IMR-90 (cell line): ENCODE measurements at regions not wholly inside any gene's neighbourhood (a gene's known extent, or its start where the extent isn't known, plus 50 kb on each side); places are given as distances from the start of the nearest gene placed in this dataset.
A peak's percentile ranks its signal among the peaks of the same experiment; 100 is the strongest.

Experiments used
- ATAC-seq: fragments of 200-7000 bp; cut with Tn5 transposase; 2 replicates; pipeline ENCODE4 v1.9.1; 2020; ENCODE audit warnings: low read depth, mild to moderate bottlenecking, moderate library complexity
- BruUV-seq: library from RNA; stranded (reverse); fragments of 400-500 nt; replicated peaks from 2 replicates; lab custom pipeline; 2021; lab: Mats Ljungman, UMichigan
- CTCF ChIA-PET: fragments of 300-600 bp; formaldehyde crosslinking; extraction: SDS; loops from one replicate; lab custom pipeline; 2021; ENCODE audit warnings: antibody characterized with exemption; lab: Yijun Ruan, JAX
- POLR2A ChIA-PET: fragments of 300-600 bp; sonication (Branson Sonifier 250); formaldehyde crosslinking; loops from one replicate; lab custom pipeline; 2022; ENCODE audit warnings: antibody characterized with exemption; ENCODE audit not compliant: unreplicated experiment; lab: Charles Lee
- DNase-seq: peaks from one replicate; pipeline ENCODE4 v3.0.0; 2013
- H2AFZ ChIP-seq: replicated peaks from 2 replicates; pipeline ENCODE3; 2013; ENCODE audit warnings: low read length, mild to moderate bottlenecking; ENCODE audit not compliant: poor library complexity
- H2AK5ac ChIP-seq: 2 replicates; pipeline ENCODE4 v1.6.1; 2013; ENCODE audit warnings: low read depth, low read length, inconsistent platforms
- H2AK9ac ChIP-seq: replicated peaks from 2 replicates; pipeline ENCODE3; 2013; ENCODE audit warnings: mild to moderate bottlenecking, low read depth, low read length, moderate library complexity; ENCODE audit not compliant: poor library complexity
- H2BK120ac ChIP-seq: 2 replicates; pipeline ENCODE4 v1.6.1; 2013; ENCODE audit warnings: low read depth, low read length, inconsistent platforms
- H2BK15ac ChIP-seq: 3 replicates; pipeline ENCODE4 v1.6.1; 2013; ENCODE audit warnings: low read depth, low read length, inconsistent platforms
- H2BK20ac ChIP-seq: 2 replicates; pipeline ENCODE4 v1.6.1; 2013; ENCODE audit warnings: low read depth, mild to moderate bottlenecking, inconsistent platforms, low read length, moderate library complexity
- H2BK5ac ChIP-seq: 2 replicates; pipeline ENCODE4 v1.6.1; 2013; ENCODE audit warnings: mild to moderate bottlenecking, low read depth, low read length, inconsistent platforms; ENCODE audit not compliant: poor library complexity, severe bottlenecking
- H3K14ac ChIP-seq: replicated peaks from 2 replicates; pipeline ENCODE4 v1.6.1; 2013; ENCODE audit warnings: low read depth, low read length, inconsistent platforms
- H3K18ac ChIP-seq: 2 replicates; pipeline ENCODE4 v1.6.1; 2013; ENCODE audit warnings: low read depth, low read length, control low read depth
- H3K23ac ChIP-seq: 2 replicates; pipeline ENCODE4 v1.6.1; 2013; ENCODE audit warnings: low read depth, low read length, inconsistent platforms
- H3K27ac ChIP-seq: 2 replicates; pipeline ENCODE4 v1.5.1; 2013; ENCODE audit warnings: mild to moderate bottlenecking, control low read depth, low read length; ENCODE audit not compliant: insufficient read depth
- H3K27me3 ChIP-seq: 2 replicates; pipeline ENCODE4 v1.6.1; 2013; ENCODE audit warnings: low read length; ENCODE audit not compliant: control insufficient read depth, insufficient read depth
- H3K36me3 ChIP-seq: 2 replicates; pipeline ENCODE4 v1.6.1; 2013; ENCODE audit warnings: low read length, mixed read lengths; ENCODE audit not compliant: control insufficient read depth, insufficient read depth
- H3K4ac ChIP-seq: 2 replicates; pipeline ENCODE4 v1.6.1; 2013; ENCODE audit warnings: low read depth, low read length, inconsistent platforms
- H3K4me1 ChIP-seq: 2 replicates; pipeline ENCODE4 v1.6.1; 2013; ENCODE audit warnings: low read length, mixed read lengths; ENCODE audit not compliant: control insufficient read depth, insufficient read depth
- H3K4me2 ChIP-seq: 2 replicates; pipeline ENCODE4 v1.6.1; 2013; ENCODE audit warnings: low read depth, mild to moderate bottlenecking, control low read depth, low read length, moderate library complexity
- H3K4me3 ChIP-seq: 2 replicates; pipeline ENCODE4 v1.5.1; 2013; ENCODE audit warnings: low read depth, mild to moderate bottlenecking, control low read depth, low read length, moderate library complexity; ENCODE audit not compliant: insufficient read depth
- H3K56ac ChIP-seq: 2 replicates; pipeline ENCODE4 v1.6.1; 2013; ENCODE audit warnings: low read length, inconsistent platforms; ENCODE audit not compliant: insufficient read depth; ENCODE audit errors: extremely low read depth
- H3K79me1 ChIP-seq, 2 experiments: 2 replicates each; pipeline ENCODE4 v1.6.1; 2013; ENCODE audit warnings: low read length in 2 of 2, inconsistent platforms in 1 of 2, low read depth in 1 of 2
- H3K9ac ChIP-seq: 2 replicates; pipeline ENCODE4 v1.6.1; 2013; ENCODE audit warnings: low read depth, low read length, control low read depth
- H3K9me1 ChIP-seq: 2 replicates; pipeline ENCODE4 v1.6.1; 2013; ENCODE audit warnings: low read length, inconsistent platforms; ENCODE audit not compliant: insufficient read depth
- H3K9me3 ChIP-seq: 2 replicates; pipeline ENCODE4 v1.6.1; 2013; ENCODE audit warnings: low read length; ENCODE audit not compliant: control insufficient read depth, insufficient read depth
- H4K20me1 ChIP-seq: 2 replicates; pipeline ENCODE4 v1.6.1; 2013; ENCODE audit warnings: low read length, inconsistent platforms; ENCODE audit not compliant: insufficient read depth
- H4K5ac ChIP-seq: 2 replicates; pipeline ENCODE4 v1.6.1; 2013; ENCODE audit warnings: mild to moderate bottlenecking, low read depth, low read length, control low read depth
- H4K8ac ChIP-seq, 2 experiments: 2 replicates each; pipeline ENCODE4 v1.6.1; 2013; ENCODE audit warnings: low read depth in 2 of 2, low read length in 2 of 2, control low read depth in 1 of 2, inconsistent platforms in 1 of 2
- H4K91ac ChIP-seq: 2 replicates; pipeline ENCODE4 v1.6.1; 2013; ENCODE audit warnings: low read depth, low read length, inconsistent platforms; ENCODE audit not compliant: insufficient read depth
- MAFK ChIP-seq: IDR thresholded peaks from 2 replicates; pipeline ENCODE4 v1.6.1; 2012; ENCODE audit warnings: low read depth, low read length, improper control_type of control experiment
- RFX5 ChIP-seq: IDR thresholded peaks from 2 replicates; pipeline ENCODE4 v1.8.0; 2012; ENCODE audit warnings: low read depth, mild to moderate bottlenecking, low read length, moderate library complexity
- WGBS, 2 experiments: methylation state at CpG; one replicate each; pipeline versions ENCODE4 v1.1.5 to v1.1.7; 2013; ENCODE audit warnings: missing lambda C conversion rate in 2 of 2; ENCODE audit not compliant: insufficient read length in 1 of 2; ENCODE audit errors: extremely low coverage in 2 of 2; 5-methylcytosine and 5-hydroxymethylcytosine counted together
- dilution Hi-C: fragments of 300-500 bp; cut with HindIII; formaldehyde crosslinking; loops from one replicate; pipeline ENCODE4 v1.14.3; 2018; ENCODE audit warnings: low sequenced_read_pairs; ENCODE audit not compliant: unreplicated experiment
- in situ Hi-C: fragments of 300-500 bp; cut with MboI; formaldehyde crosslinking; loops from 3 replicates; pipeline ENCODE4 v1.14.3; 2019; ENCODE audit warnings: low sequenced_read_pairs, inconsistent platforms, mixed read lengths
- intact Hi-C: fragments of 100-400 bp; cut with micrococcal nuclease; formaldehyde crosslinking; loops from 2 replicates; pipeline ENCODE4 v1.10.0; 2022

DNA sequence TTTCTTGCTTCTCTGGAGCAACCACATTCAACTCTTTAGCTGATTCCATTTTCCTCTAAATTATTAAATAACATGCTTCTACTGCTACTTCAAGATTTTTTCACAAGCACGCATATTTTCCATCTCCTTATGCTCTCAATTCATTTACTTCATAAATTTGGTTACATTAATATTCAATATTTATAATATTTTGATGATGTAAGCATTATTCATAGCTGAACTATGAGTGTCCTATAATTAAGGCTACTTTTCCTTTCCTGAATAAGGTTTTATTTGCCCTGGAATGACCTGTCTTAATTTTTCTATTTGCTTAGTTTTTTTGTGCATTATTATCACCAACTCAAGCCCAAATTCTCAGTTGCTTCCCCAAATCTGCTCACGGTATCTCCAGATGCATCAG, 109.4 kb upstream of the ADPGK start:
- intact Hi-C loops = no loop called here
- BruUV-seq = no TSS peak
- Histone ChIP-seq H2BK15ac (no peak overlapping the region), H4K20me1 (no peaks in the 10 kb centered on the region), H2BK20ac (no peak overlapping the region), H2AK5ac (no peak overlapping the region), H3K4me1 (no peaks in the 10 kb centered on the region), H3K18ac (no peak overlapping the region), H2BK5ac (no peak overlapping the region), H4K5ac (no peak overlapping the region), H2AK9ac (no peak overlapping the region), H3K79me1 (no peaks in the 10 kb centered on the region), H3K36me3 (no peaks in the 10 kb centered on the region), H3K4ac (no peak overlapping the region), H3K9me1 (no peaks in the 10 kb centered on the region), H3K14ac (no peak overlapping the region), H3K27ac (no peak overlapping the region), H2BK120ac (no peak overlapping the region), H3K4me2 (no peak overlapping the region), H3K27me3 (peaks cover 12% of the 10 kb centered on the region), H3K9ac (no peak overlapping the region), H4K91ac (no peak overlapping the region), H4K8ac (no peak overlapping the region), H3K9me3 (no peaks in the 10 kb centered on the region), H3K23ac (no peak overlapping the region), H3K56ac (no peak overlapping the region), H2AFZ (no peak overlapping the region), H3K4me3 (no peak overlapping the region)
- CTCF ChIA-PET = no interaction called here
- DNase-seq (no peak), ATAC-seq (no peak)
- TF ChIP-seq MAFK (peak; percentile 97), RFX5 (no peak)
- WGBS, 2 experiments = 75% methylated on average over 1 of the region's 2 CpGs; no CpG with 5 or more reads in 1 of the 2 experiments
- POLR2A ChIA-PET = no interaction called here
- in situ Hi-C loops = no loop called here
- dilution Hi-C loops = no loop called here
